ENCODE measurements at regions not wholly inside any gene's neighbourhood (a gene's known extent, or its start where the extent isn't known, plus 50 kb on each side); places are given as distances from the start of the nearest gene placed in this dataset.

- DNase-seq: no peak
Observed at GRCh38 chr3:14338898-14339458, 63.4 kb upstream of the SLC6A6 start.

GRCh38 chr3:14340960-14341708, 61.3 kb upstream of the SLC6A6 start:
- no peak for DNase-seq

GRCh38 chr3:14343338-14344112, 58.9 kb upstream of the SLC6A6 start:
- no peak for DNase-seq

- DNase-seq: no peak
Observed at GRCh38 chr3:14344351-14344750, 58.1 kb upstream of the SLC6A6 start.

GRCh38 chr3:14345496-14346150, 56.8 kb upstream of the SLC6A6 start:
- DNase-seq: no peak

- DNase-seq: no peak
Observed at GRCh38 chr3:14346191-14346590, 56.2 kb upstream of the SLC6A6 start.

GRCh38 chr3:14346642-14347041, 55.8 kb upstream of the SLC6A6 start:
- DNase-seq: no peak

- no peak for DNase-seq
Observed at GRCh38 chr3:14347110-14347509, 55.3 kb upstream of the SLC6A6 start.

GRCh38 chr3:14351617-14352001, 50.8 kb upstream of the SLC6A6 start:
- DNase-seq: no peak

GRCh38 chr3:14352002-14352627, 50.3 kb upstream of the SLC6A6 start:
- DNase-seq: no peak
